ENCODE measurements at regions not wholly inside any gene's neighbourhood (a gene's known extent, or its start where the extent isn't known, plus 50 kb on each side); places are given as distances from the start of the nearest gene placed in this dataset.
A peak's percentile ranks its signal among the peaks of the same experiment; 100 is the strongest.
"Not testable (repeated sequence)": the region's sequence is repeated elsewhere in the genome, so short reads cannot be mapped to it uniquely, and the experiment has no call there.

DNA sequence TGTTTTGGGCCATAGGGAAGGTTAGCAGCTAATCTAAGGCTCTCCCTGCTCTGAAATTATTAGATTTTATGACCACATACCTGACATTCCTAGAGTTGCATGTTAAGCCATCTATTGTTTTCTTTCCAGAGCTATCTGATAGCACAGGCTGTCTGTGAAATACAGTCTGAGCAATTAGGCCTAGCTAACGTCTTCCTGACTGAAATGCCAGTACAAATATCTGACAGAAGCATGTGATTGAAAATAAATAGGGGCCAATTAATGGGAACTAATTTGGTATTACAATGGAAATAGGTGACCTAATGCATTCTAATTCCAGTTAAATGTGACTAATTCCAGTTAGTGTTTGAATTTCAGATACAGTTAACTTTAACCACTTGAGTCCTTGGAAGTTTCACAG, 115.2 kb downstream of the C12orf75 start:
- Histone ChIP-seq H3K36me3 (no peaks in the 10 kb centered on the region), H3K4me1 (no peaks in the 10 kb centered on the region), H3K27me3 (no peaks in the 10 kb centered on the region), H3K9me3 (no peaks in the 10 kb centered on the region), H3K27ac (peak overlapping the region in 1 of 4 donors; percentile 30), H3K4me3 (no peak overlapping the region)
- 10 to 57% methylated on average over 1 of the region's 1 CpG for WGBS, 2 donors (ENCODE audit: low coverage in 1 of 2)
- ATAC-seq = peak; percentile 55
- TF ChIP-seq EP300 (IDR thresholded peaks at IDR 0.05) (no peak), POLR2A (IDR thresholded peaks at IDR 0.05) (no peak), POLR2AphosphoS5 (IDR thresholded peaks at IDR 0.05) (no peak)
- TF ChIP-seq, protein P1, sequence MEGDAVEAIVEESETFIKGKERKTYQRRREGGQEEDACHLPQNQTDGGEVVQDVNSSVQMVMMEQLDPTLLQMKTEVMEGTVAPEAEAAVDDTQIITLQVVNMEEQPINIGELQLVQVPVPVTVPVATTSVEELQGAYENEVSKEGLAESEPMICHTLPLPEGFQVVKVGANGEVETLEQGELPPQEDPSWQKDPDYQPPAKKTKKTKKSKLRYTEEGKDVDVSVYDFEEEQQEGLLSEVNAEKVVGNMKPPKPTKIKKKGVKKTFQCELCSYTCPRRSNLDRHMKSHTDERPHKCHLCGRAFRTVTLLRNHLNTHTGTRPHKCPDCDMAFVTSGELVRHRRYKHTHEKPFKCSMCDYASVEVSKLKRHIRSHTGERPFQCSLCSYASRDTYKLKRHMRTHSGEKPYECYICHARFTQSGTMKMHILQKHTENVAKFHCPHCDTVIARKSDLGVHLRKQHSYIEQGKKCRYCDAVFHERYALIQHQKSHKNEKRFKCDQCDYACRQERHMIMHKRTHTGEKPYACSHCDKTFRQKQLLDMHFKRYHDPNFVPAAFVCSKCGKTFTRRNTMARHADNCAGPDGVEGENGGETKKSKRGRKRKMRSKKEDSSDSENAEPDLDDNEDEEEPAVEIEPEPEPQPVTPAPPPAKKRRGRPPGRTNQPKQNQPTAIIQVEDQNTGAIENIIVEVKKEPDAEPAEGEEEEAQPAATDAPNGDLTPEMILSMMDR (IDR thresholded peaks at IDR 0.05) = no peak

DNA sequence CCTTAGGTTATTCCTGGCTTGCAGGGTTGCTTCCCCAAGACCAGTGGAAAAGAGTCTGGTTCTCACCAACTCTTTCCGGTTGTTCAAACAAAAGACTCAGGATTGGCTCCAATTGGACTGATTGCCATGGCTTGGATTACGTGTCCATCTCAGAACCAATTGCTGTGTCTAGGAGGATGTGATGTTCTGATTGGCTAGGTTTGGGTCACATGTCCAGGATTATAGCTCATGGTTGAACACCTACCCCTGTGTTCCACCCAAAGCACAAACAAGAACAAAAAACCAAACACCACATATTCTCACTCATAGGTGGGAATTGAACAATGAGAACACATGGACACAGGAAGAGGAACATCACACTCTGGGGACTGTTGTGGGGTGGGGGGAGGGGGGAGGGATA, 116.0 kb downstream of the C12orf75 start:
- not testable (repeated sequence) for ATAC-seq, H3K4me1 ChIP-seq, H3K27me3 ChIP-seq, H3K4me3 ChIP-seq, H3K9me3 ChIP-seq, H3K36me3 ChIP-seq
- WGBS, 2 donors (ENCODE audit: low coverage in 1 of 2) = 100% methylated on average over 2 of the region's 2 CpGs
- peak overlapping the region in 2 of 4 donors; percentile 30 to 40 for H3K27ac ChIP-seq

DNA sequence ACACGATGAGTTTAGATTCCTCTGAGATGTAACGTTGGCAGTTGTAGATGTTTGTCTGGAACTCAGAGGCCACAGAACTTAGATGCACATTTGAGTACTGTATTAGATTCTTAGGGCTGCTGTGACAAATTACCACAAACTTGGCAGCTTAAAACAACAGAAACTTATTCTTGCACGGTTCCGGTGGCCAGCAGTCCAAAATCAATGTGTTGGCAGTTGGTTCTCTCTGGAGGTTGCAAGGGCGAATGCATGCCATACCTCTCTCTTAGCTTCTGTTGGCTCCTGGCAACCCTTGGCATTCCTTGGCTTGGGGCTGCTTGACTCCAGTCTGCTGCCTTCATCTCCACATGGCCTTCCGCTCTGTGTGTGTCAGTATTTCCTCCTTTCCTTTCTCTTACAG, 118.9 kb downstream of the C12orf75 start:
- no peak for TF ChIP-seq POLR2A (IDR thresholded peaks at IDR 0.05)
- no peak for TF ChIP-seq POLR2AphosphoS5 (IDR thresholded peaks at IDR 0.05)
- TF ChIP-seq, protein P1 (IDR thresholded peaks at IDR 0.05) = no peak
- TF ChIP-seq EP300 (IDR thresholded peaks at IDR 0.05) = no peak
- Histone ChIP-seq H3K27me3 (no peaks in the 10 kb centered on the region), H3K27ac (no peak overlapping the region), H3K9me3 (no peaks in the 10 kb centered on the region), H3K4me3 (no peak overlapping the region), H3K36me3 (no peaks in the 10 kb centered on the region), H3K4me1 (no peaks in the 10 kb centered on the region)
- ATAC-seq = no peak
- 85 to 95% methylated on average over 4 to 5 of the region's 6 CpGs for WGBS, 2 donors (ENCODE audit: low coverage in 1 of 2)

DNA sequence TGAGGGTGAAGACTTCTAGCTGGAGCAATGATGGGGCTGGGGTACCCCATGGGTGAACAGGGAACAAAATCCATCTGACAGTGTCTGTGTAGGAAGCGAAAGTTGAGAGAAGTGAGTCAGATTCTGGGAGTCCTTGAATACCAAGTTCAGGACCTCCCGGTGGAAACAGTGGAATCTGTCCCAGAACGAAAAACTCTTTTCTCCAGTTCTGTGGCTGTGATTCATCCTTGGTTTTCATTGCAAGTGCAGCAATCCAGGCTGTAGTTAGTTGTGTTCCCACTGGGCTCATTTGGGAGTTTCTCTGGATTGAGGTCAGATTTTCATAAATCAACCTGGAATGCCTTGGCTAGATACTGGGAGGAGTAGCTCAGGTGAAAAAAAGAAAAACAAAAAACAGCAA, 120.7 kb downstream of the C12orf75 start:
- ATAC-seq = no peak
- WGBS, 2 donors (ENCODE audit: low coverage in 1 of 2) = 82 to 83% methylated on average over 2 to 3 of the region's 3 CpGs
- no peaks in the 10 kb centered on the region for H3K27me3 ChIP-seq
- no peak overlapping the region for H3K4me3 ChIP-seq
- H3K27ac ChIP-seq = no peak overlapping the region
- no peaks in the 10 kb centered on the region for H3K9me3 ChIP-seq
- H3K36me3 ChIP-seq = no peaks in the 10 kb centered on the region
- no peaks in the 10 kb centered on the region for H3K4me1 ChIP-seq
- TF ChIP-seq POLR2A (IDR thresholded peaks at IDR 0.05) = no peak
- TF ChIP-seq, protein P1 (IDR thresholded peaks at IDR 0.05) = no peak

DNA sequence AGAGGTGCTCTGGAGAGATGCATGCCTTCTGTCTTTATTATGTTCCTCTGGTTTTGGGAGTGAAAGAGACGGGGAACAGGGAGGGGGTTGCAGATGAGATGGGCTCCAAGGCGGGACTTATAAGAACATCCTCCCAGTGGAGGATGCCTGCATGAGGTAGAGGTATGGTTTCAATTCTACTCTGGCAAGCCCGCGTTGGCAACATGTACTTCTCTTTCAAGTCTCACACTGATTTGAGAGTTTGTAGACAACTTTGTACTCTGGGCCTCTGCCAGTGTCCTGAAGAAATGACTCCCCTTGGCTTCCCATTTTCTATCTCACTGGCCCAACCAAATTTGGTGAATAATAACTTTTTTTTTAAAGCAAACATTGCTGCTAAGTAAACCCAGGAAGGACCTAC, 121.3 kb downstream of the C12orf75 start:
- no peaks in the 10 kb centered on the region for H3K27me3 ChIP-seq
- H3K27ac ChIP-seq = no peak overlapping the region
- no peaks in the 10 kb centered on the region for H3K36me3 ChIP-seq
- 20 to 43% methylated on average over 1 to 2 of the region's 4 CpGs for WGBS, 2 donors (ENCODE audit: low coverage in 1 of 2)
- ATAC-seq = no peak
- H3K4me1 ChIP-seq = no peaks in the 10 kb centered on the region
- H3K4me3 ChIP-seq = no peak overlapping the region
- no peaks in the 10 kb centered on the region for H3K9me3 ChIP-seq
- no peak for TF ChIP-seq EP300 (IDR thresholded peaks at IDR 0.05)
- no peak for TF ChIP-seq POLR2A (IDR thresholded peaks at IDR 0.05)
- TF ChIP-seq, protein P1 (IDR thresholded peaks at IDR 0.05) = no peak
- no peak for TF ChIP-seq POLR2AphosphoS5 (IDR thresholded peaks at IDR 0.05)

GRCh38 chr12:105453316-105453715, 122.8 kb downstream of the C12orf75 start:
- Histone ChIP-seq H3K27me3 (no peaks in the 10 kb centered on the region), H3K9me3 (no peaks in the 10 kb centered on the region), H3K4me1 (no peaks in the 10 kb centered on the region), H3K36me3 (no peaks in the 10 kb centered on the region), H3K27ac (no peak overlapping the region), H3K4me3 (no peak overlapping the region)
- TF ChIP-seq POLR2AphosphoS5 (IDR thresholded peaks at IDR 0.05) (no peak), EP300 (IDR thresholded peaks at IDR 0.05) (no peak), POLR2A (IDR thresholded peaks at IDR 0.05) (no peak)
- TF ChIP-seq, protein P1 (IDR thresholded peaks at IDR 0.05) = no peak
- ATAC-seq = no peak
- 79 to 86% methylated on average over 1 of the region's 1 CpG for WGBS, 2 donors (ENCODE audit: low coverage in 1 of 2)
